ENCODE measurements at regions not wholly inside any gene's neighbourhood (a gene's known extent, or its start where the extent isn't known, plus 50 kb on each side); places are given as distances from the start of the nearest gene placed in this dataset.

DNA sequence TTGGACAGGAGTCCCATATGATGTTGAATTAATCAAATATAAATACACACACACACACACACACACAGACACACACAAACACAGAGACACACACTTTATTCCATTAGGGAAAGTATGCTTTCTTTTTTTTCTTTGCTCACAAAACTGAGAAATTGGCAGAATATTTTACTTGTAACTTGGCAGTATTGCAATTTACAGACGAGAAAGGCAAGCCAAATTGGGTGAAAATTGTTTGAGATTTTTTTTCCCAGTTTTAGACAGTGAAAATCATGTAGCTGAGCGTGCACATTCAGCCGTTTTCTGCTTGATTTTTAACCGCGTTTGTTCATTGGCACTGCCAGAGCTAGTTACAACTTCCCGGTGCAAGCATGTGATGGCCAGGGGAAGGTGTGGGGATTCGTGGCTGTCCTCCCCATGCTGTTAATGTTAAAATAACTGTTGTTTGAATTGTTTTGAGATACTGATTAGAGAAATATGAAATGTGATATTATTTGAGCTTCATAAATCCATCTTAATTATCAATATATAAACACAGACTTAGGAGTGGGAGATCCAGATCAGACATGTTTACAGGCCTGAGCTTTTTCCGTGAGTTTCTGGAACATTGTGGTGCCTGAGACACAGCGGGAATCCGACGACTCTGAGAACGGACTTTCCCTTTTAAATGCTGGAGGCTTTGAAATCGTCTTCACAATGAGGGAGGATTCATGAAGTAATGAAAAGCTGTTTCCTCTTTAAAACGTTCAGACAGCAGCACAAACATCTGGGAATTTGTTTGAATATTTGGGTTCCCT is 125.5 kb downstream of the KCNRG start:
- TF ChIP-seq, protein P1, sequence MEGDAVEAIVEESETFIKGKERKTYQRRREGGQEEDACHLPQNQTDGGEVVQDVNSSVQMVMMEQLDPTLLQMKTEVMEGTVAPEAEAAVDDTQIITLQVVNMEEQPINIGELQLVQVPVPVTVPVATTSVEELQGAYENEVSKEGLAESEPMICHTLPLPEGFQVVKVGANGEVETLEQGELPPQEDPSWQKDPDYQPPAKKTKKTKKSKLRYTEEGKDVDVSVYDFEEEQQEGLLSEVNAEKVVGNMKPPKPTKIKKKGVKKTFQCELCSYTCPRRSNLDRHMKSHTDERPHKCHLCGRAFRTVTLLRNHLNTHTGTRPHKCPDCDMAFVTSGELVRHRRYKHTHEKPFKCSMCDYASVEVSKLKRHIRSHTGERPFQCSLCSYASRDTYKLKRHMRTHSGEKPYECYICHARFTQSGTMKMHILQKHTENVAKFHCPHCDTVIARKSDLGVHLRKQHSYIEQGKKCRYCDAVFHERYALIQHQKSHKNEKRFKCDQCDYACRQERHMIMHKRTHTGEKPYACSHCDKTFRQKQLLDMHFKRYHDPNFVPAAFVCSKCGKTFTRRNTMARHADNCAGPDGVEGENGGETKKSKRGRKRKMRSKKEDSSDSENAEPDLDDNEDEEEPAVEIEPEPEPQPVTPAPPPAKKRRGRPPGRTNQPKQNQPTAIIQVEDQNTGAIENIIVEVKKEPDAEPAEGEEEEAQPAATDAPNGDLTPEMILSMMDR (IDR thresholded peaks at IDR 0.05) = no peak
- no peak for TF ChIP-seq ZFX (IDR thresholded peaks at IDR 0.05; ENCODE audit: borderline replicate concordance)
